Cerebellar nuclear complex (tissue), 1 donor: ENCODE measurements at regions not wholly inside any gene's neighbourhood (a gene's known extent, or its start where the extent isn't known, plus 50 kb on each side); places are given as distances from the start of the nearest gene placed in this dataset.
"Not testable (repeated sequence)": the region's sequence is repeated elsewhere in the genome, so short reads cannot be mapped to it uniquely, and the experiment has no call there.

ENCODE experiments used
- DNase-seq, 2 experiments: peaks; one replicate each; lab custom pipeline; 2025; lab: John Stamatoyannopoulos, UW

- DNase-seq: not testable (repeated sequence)
These were observed 51.5 kb downstream of the PPIAL4A start for GRCh38 chr1:120941066-120941465.

GRCh38 chr1:120941836-120942217, 52.3 kb downstream of the PPIAL4A start:
- DNase-seq: not testable (repeated sequence)

GRCh38 chr1:120942218-120942944, 52.8 kb downstream of the PPIAL4A start:
- DNase-seq: not testable (repeated sequence)

- not testable (repeated sequence) for DNase-seq
These were observed 53.4 kb downstream of the PPIAL4A start for GRCh38 chr1:120942945-120943319.

- DNase-seq: not testable (repeated sequence)
These were observed 55.1 kb downstream of the PPIAL4A start for GRCh38 chr1:120944691-120945090.

- not testable (repeated sequence) for DNase-seq
These were observed 55.6 kb downstream of the PPIAL4A start for GRCh38 chr1:120945122-120945521.

GRCh38 chr1:120947114-120947513, 57.5 kb downstream of the PPIAL4A start:
- not testable (repeated sequence) for DNase-seq

- not testable (repeated sequence) for DNase-seq
These were observed 60.2 kb downstream of the PPIAL4A start for GRCh38 chr1:120949724-120950123.

GRCh38 chr1:120950633-120951032, 61.1 kb downstream of the PPIAL4A start:
- not testable (repeated sequence) for DNase-seq

GRCh38 chr1:120951100-120951499, 61.5 kb downstream of the PPIAL4A start:
- not testable (repeated sequence) for DNase-seq

GRCh38 chr1:120952207-120952870, 62.8 kb downstream of the PPIAL4A start:
- not testable (repeated sequence) for DNase-seq

GRCh38 chr1:120952871-120953265, 63.3 kb downstream of the PPIAL4A start:
- DNase-seq: not testable (repeated sequence)

- DNase-seq: no peak
These were observed 65.2 kb downstream of the PPIAL4A start for GRCh38 chr1:120954736-120955135.

GRCh38 chr1:120955961-120956360, 66.4 kb downstream of the PPIAL4A start:
- DNase-seq: not testable (repeated sequence)

- DNase-seq: not testable (repeated sequence)
These were observed 76.4 kb downstream of the PPIAL4A start for GRCh38 chr1:120966018-120966417.

GRCh38 chr1:120972863-120973262, 83.3 kb downstream of the PPIAL4A start:
- DNase-seq: not testable (repeated sequence)

GRCh38 chr1:120973836-120974235, 84.3 kb downstream of the PPIAL4A start:
- DNase-seq: not testable (repeated sequence)

GRCh38 chr1:120977279-120977678, 87.7 kb downstream of the PPIAL4A start:
- DNase-seq: not testable (repeated sequence)

GRCh38 chr1:120981489-120982094, 92.0 kb downstream of the PPIAL4A start:
- DNase-seq: not testable (repeated sequence)

GRCh38 chr1:120994614-120995013, 105.0 kb downstream of the PPIAL4A start:
- DNase-seq: not testable (repeated sequence)

GRCh38 chr1:120995025-120995424, 105.5 kb downstream of the PPIAL4A start:
- not testable (repeated sequence) for DNase-seq

GRCh38 chr1:121001090-121001726, 111.6 kb downstream of the PPIAL4A start:
- not testable (repeated sequence) for DNase-seq
